ENCODE measurements at regions not wholly inside any gene's neighbourhood (a gene's known extent, or its start where the extent isn't known, plus 50 kb on each side); places are given as distances from the start of the nearest gene placed in this dataset.

DNA sequence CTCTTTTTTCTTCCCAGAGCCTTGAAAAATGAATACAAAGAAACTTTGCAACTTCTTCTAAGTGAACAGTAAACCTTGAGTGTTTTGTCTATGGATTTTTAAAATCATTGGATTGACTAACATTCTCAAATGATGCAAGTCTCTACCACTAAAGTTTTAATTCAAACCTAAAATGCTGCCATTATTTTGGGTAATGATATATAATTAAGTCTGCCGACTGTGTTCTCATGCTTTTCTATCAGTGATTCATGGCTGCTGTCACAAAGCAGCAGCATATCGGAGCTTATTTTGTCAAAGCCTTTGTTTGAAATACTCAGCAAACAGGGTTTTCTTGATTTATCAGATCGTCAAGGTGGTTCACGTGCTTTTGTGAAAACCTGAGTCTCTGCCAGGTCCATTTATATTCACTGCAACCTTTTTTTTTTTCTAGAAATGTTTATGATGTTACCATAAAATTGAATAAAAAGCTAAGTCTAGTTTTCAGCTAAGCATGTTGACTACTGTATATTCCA, 96.3 kb downstream of the GJA1 start:
- DNase-seq (ENCODE audit: extremely low spot score in 2 of 2), result no peak
- TF ChIP-seq POLR2AphosphoS5 (IDR thresholded peaks at IDR 0.05; ENCODE audit: insufficient read depth in 1 of 2, low read depth in 1 of 2) (peak in 1 of 2 donors; percentile 64), POLR2A (IDR thresholded peaks at IDR 0.05) (no peak), CTCF (IDR thresholded peaks at IDR 0.05) (no peak)
- no peaks in the 10 kb centered on the region for H3K36me3 ChIP-seq
- no peaks in the 10 kb centered on the region for H3K9me3 ChIP-seq
- peaks cover 19% of the 10 kb centered on the region for H3K4me1 ChIP-seq
- intact Hi-C loops (cut with DNase I), result no loop called here
- peak overlapping the region; percentile 36 for H3K27ac ChIP-seq
- H3K27me3 ChIP-seq, result no peaks in the 10 kb centered on the region
- no peak overlapping the region for H3K4me3 ChIP-seq

DNA sequence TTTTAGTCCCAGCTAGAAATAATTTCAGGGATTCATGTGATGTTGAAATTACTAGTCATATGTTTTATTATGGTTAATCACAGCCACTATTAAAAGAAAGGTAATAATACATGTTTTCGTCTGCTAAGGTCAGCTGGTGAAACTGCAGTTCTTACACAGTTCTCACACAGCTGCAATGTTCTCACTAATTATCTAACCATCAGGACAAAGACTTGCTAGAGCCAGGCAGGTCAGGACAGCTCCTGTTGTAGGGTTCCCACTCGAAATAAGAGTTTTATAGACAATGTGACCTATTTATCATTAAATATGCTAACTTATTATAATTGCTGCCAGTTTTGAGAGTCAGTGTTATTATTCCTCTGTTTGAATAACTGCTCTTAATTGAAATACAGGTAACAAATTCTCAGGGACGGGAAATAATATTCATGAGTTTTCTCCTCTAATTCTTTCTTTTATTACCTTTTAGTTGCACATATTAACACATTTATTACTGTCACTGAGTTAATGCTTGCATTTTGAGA, 97.9 kb downstream of the GJA1 start:
- peak overlapping the region; percentile 31 for H3K27ac ChIP-seq
- TF ChIP-seq POLR2AphosphoS5 (IDR thresholded peaks at IDR 0.05; ENCODE audit: insufficient read depth in 1 of 2, low read depth in 1 of 2) (peak in 1 of 2 donors; percentile 91), POLR2A (IDR thresholded peaks at IDR 0.05) (no peak), CTCF (IDR thresholded peaks at IDR 0.05) (no peak)
- H3K27me3 ChIP-seq, result no peaks in the 10 kb centered on the region
- H3K9me3 ChIP-seq, result no peaks in the 10 kb centered on the region
- H3K4me3 ChIP-seq, result no peak overlapping the region
- no peaks in the 10 kb centered on the region for H3K36me3 ChIP-seq
- intact Hi-C loops (cut with DNase I), result no loop called here
- peaks cover 19% of the 10 kb centered on the region for H3K4me1 ChIP-seq
- DNase-seq (ENCODE audit: extremely low spot score in 2 of 2), result no peak

GRCh38 chr6:121535777-121536176, 100.3 kb downstream of the GJA1 start:
- Histone ChIP-seq H3K4me3 (no peak overlapping the region), H3K9me3 (no peaks in the 10 kb centered on the region), H3K27ac (no peak overlapping the region), H3K27me3 (no peaks in the 10 kb centered on the region), H3K4me1 (peaks cover 28% of the 10 kb centered on the region), H3K36me3 (no peaks in the 10 kb centered on the region)
- intact Hi-C loops (cut with DNase I), result no loop called here
- TF ChIP-seq POLR2A (IDR thresholded peaks at IDR 0.05) (no peak), POLR2AphosphoS5 (IDR thresholded peaks at IDR 0.05; ENCODE audit: insufficient read depth in 1 of 2, low read depth in 1 of 2) (no peak), CTCF (IDR thresholded peaks at IDR 0.05) (no peak)
- DNase-seq (ENCODE audit: extremely low spot score in 2 of 2), result no peak

DNA sequence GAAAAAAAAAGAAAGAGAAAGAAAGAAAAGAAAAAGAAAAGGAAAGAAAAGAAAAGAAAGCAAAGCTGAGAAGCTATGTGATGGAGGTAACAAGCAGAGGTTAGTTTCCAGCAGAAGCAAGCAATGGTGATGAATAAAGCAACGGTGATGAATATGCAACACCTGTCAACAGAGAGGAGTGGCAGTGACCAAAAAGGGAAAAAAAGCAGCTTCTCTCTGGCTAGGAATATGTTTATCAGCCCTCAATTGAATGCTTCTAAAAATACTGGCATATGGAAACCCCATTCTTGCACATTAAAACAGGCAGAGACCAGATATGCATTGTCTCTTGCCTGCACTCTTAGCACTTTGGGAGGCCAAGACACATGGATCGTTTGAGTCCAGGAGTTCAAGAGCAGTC, 100.9 kb downstream of the GJA1 start:
- H3K36me3 ChIP-seq, result no peaks in the 10 kb centered on the region
- TF ChIP-seq POLR2AphosphoS5 (IDR thresholded peaks at IDR 0.05; ENCODE audit: insufficient read depth in 1 of 2, low read depth in 1 of 2) (no peak), CTCF (IDR thresholded peaks at IDR 0.05) (no peak), POLR2A (IDR thresholded peaks at IDR 0.05) (no peak)
- H3K4me1 ChIP-seq, result peaks cover 28% of the 10 kb centered on the region
- no peaks in the 10 kb centered on the region for H3K9me3 ChIP-seq
- no peak overlapping the region for H3K4me3 ChIP-seq
- no peaks in the 10 kb centered on the region for H3K27me3 ChIP-seq
- DNase-seq (ENCODE audit: extremely low spot score in 2 of 2), result no peak
- no peak overlapping the region for H3K27ac ChIP-seq
- intact Hi-C loops (cut with DNase I), result no loop called here

DNA sequence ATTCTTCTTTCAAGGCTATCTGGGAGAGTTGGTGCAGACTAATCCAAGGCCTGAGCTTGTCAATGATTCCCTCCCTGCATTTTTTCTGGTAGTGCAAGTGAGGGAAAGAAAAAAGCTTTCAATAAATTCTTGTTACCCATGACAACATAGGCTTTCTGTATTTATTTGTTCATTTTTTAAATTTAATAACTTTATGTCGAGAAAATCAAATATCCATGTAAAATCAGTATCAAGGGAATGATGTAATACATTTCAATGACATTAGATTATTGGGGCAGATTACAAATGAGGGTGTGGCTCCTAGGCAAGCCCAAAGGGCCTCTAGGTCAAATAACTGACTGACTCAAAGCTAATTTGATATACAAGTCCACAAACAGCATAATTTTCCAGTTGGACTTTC, 104.0 kb downstream of the GJA1 start:
- Histone ChIP-seq H3K4me3 (no peak overlapping the region), H3K4me1 (peaks cover 10% of the 10 kb centered on the region), H3K27me3 (no peaks in the 10 kb centered on the region), H3K27ac (no peak overlapping the region), H3K36me3 (no peaks in the 10 kb centered on the region), H3K9me3 (no peaks in the 10 kb centered on the region)
- DNase-seq (ENCODE audit: extremely low spot score in 2 of 2), result no peak
- TF ChIP-seq POLR2A (IDR thresholded peaks at IDR 0.05), result no peak
- no peak for TF ChIP-seq POLR2AphosphoS5 (IDR thresholded peaks at IDR 0.05; ENCODE audit: insufficient read depth in 1 of 2, low read depth in 1 of 2)
- intact Hi-C loops (cut with DNase I), result no loop called here

Measured in vagina (tissue), 2 donors.